Activated CD4-positive, alpha-beta T cell treated with anti-CD3 and anti-CD28 coated beads for 36 hours (primary cell): ENCODE measurements at regions not wholly inside any gene's neighbourhood (a gene's known extent, or its start where the extent isn't known, plus 50 kb on each side); places are given as distances from the start of the nearest gene placed in this dataset.

Source experiments
- ATAC-seq: fragments of 200-7000 bp; cut with Tn5 transposase; one replicate; pipeline ENCODE4 v1.10.0; 2021; ENCODE audit warnings: mild to moderate bottlenecking, moderate library complexity
- CTCF ChIA-PET: fragments of 350-600 bp; sonication (Branson Sonifier 250); formaldehyde crosslinking; loops from one replicate; lab custom pipeline; 2021; ENCODE audit warnings: antibody characterized with exemption; lab: Charles Lee
- POLR2A ChIA-PET: fragments of 350-600 bp; sonication (Branson Sonifier 250); formaldehyde crosslinking; loops from one replicate; lab custom pipeline; 2021; ENCODE audit warnings: antibody characterized with exemption, inconsistent platforms; lab: Charles Lee
- DNase-seq: peaks from one replicate; pipeline ENCODE4 v3.0.0-alpha.2; 2020
- H3K27ac Mint-ChIP-seq: one replicate; pipeline ENCODE4 v1.8.0; 2021; ENCODE audit warnings: mixed read lengths
- H3K27me3 Mint-ChIP-seq: one replicate; pipeline ENCODE4 v1.8.0; 2021; ENCODE audit warnings: mixed read lengths
- H3K36me3 Mint-ChIP-seq: one replicate; pipeline ENCODE4 v1.8.0; 2021; ENCODE audit warnings: low read depth, mixed read lengths
- H3K4me1 Mint-ChIP-seq: one replicate; pipeline ENCODE4 v1.8.0; 2021; ENCODE audit warnings: mixed read lengths
- H3K4me3 Mint-ChIP-seq: one replicate; pipeline ENCODE4 v1.8.0; 2021; ENCODE audit warnings: mild to moderate bottlenecking, moderate library complexity, mixed read lengths
- H3K9me3 Mint-ChIP-seq: one replicate; pipeline ENCODE4 v1.8.0; 2021; ENCODE audit warnings: low read depth, mixed read lengths
- intact Hi-C, 2 experiments: fragments of 100-400 bp; cut with DNase I in 1 of 2; cut with micrococcal nuclease in 1 of 2; formaldehyde crosslinking; loops; one replicate each; pipeline versions ENCODE4 v1.14.2 to v1.15.1; 2022 to 2024; cut with DNase I, micrococcal nuclease

- Mint-ChIP-seq H3K36me3 (no peaks in the 10 kb centered on the region), H3K4me3 (no peak overlapping the region), H3K27me3 (peaks cover 5% of the 10 kb centered on the region), H3K4me1 (no peaks in the 10 kb centered on the region), H3K27ac (no peak overlapping the region), H3K9me3 (no peaks in the 10 kb centered on the region)
- DNase-seq = no peak
- ATAC-seq = no peak
- ChIA-PET CTCF (interaction anchor here (0.7 kb wide), 1 partner anchor 27 kb away, joined by 3 read pairs; no protein-coding TSS in a partner anchor), POLR2A (no interaction called here)
- intact Hi-C loops = no loop called here
These were observed 91.1 kb upstream of the SLC24A5 start for GRCh38 chr15:48029642-48030041.

- ATAC-seq (no peak), DNase-seq (no peak)
- no peaks in the 10 kb centered on the region for H3K4me1 Mint-ChIP-seq
- peaks cover 5% of the 10 kb centered on the region for H3K27me3 Mint-ChIP-seq
- intact Hi-C loops = no loop called here
- POLR2A ChIA-PET = no interaction called here
- H3K36me3 Mint-ChIP-seq = no peaks in the 10 kb centered on the region
- no peaks in the 10 kb centered on the region for H3K9me3 Mint-ChIP-seq
- no peak overlapping the region for H3K27ac Mint-ChIP-seq
- CTCF ChIA-PET = no interaction called here
- H3K4me3 Mint-ChIP-seq = no peak overlapping the region
These were observed 89.3 kb upstream of the SLC24A5 start for GRCh38 chr15:48031466-48031865.

GRCh38 chr15:48031973-48032372 is 88.8 kb upstream of the SLC24A5 start:
- ChIA-PET POLR2A (no interaction called here), CTCF (no interaction called here)
- ATAC-seq = no peak
- intact Hi-C loops = no loop called here
- H3K27ac Mint-ChIP-seq = no peak overlapping the region
- H3K4me3 Mint-ChIP-seq = no peak overlapping the region
- peaks cover 5% of the 10 kb centered on the region for H3K27me3 Mint-ChIP-seq
- H3K9me3 Mint-ChIP-seq = no peaks in the 10 kb centered on the region
- no peak for DNase-seq
- no peaks in the 10 kb centered on the region for H3K36me3 Mint-ChIP-seq
- H3K4me1 Mint-ChIP-seq = no peaks in the 10 kb centered on the region

GRCh38 chr15:48032911-48033310 is 87.9 kb upstream of the SLC24A5 start:
- Mint-ChIP-seq H3K36me3 (no peaks in the 10 kb centered on the region), H3K4me1 (no peaks in the 10 kb centered on the region), H3K9me3 (no peaks in the 10 kb centered on the region), H3K27me3 (peaks cover 4% of the 10 kb centered on the region), H3K27ac (no peak overlapping the region), H3K4me3 (no peak overlapping the region)
- CTCF ChIA-PET = no interaction called here
- intact Hi-C loops = no loop called here
- ATAC-seq (no peak), DNase-seq (no peak)
- POLR2A ChIA-PET = no interaction called here

GRCh38 chr15:48038221-48038620 is 82.6 kb upstream of the SLC24A5 start:
- no peak overlapping the region for H3K4me3 Mint-ChIP-seq
- H3K36me3 Mint-ChIP-seq = no peaks in the 10 kb centered on the region
- no peak overlapping the region for H3K27ac Mint-ChIP-seq
- ChIA-PET CTCF (no interaction called here), POLR2A (no interaction called here)
- DNase-seq = no peak
- no peak for ATAC-seq
- no peaks in the 10 kb centered on the region for H3K9me3 Mint-ChIP-seq
- no peaks in the 10 kb centered on the region for H3K4me1 Mint-ChIP-seq
- H3K27me3 Mint-ChIP-seq = peaks cover 15% of the 10 kb centered on the region
- intact Hi-C loops = no loop called here

- intact Hi-C loops = no loop called here
- ChIA-PET POLR2A (no interaction called here), CTCF (no interaction called here)
- H3K27ac Mint-ChIP-seq = no peak overlapping the region
- DNase-seq = peak; percentile 38
- no peaks in the 10 kb centered on the region for H3K36me3 Mint-ChIP-seq
- H3K4me3 Mint-ChIP-seq = no peak overlapping the region
- peaks cover 13% of the 10 kb centered on the region for H3K27me3 Mint-ChIP-seq
- ATAC-seq = peak; percentile 78
- no peaks in the 10 kb centered on the region for H3K4me1 Mint-ChIP-seq
- no peaks in the 10 kb centered on the region for H3K9me3 Mint-ChIP-seq
These were observed 80.5 kb upstream of the SLC24A5 start for GRCh38 chr15:48040166-48040817.

- CTCF ChIA-PET = interaction anchor here (0.7 kb wide), 1 partner anchor 243 kb away, joined by 3 read pairs; no protein-coding TSS in a partner anchor
- POLR2A ChIA-PET = no interaction called here
- Mint-ChIP-seq H3K36me3 (no peaks in the 10 kb centered on the region), H3K4me1 (no peaks in the 10 kb centered on the region), H3K4me3 (no peak overlapping the region), H3K27me3 (peaks cover 13% of the 10 kb centered on the region), H3K9me3 (no peaks in the 10 kb centered on the region), H3K27ac (no peak overlapping the region)
- DNase-seq = no peak
- no peak for ATAC-seq
- intact Hi-C loops = no loop called here
These were observed 79.3 kb upstream of the SLC24A5 start for GRCh38 chr15:48041454-48041853.

- Mint-ChIP-seq H3K4me3 (no peak overlapping the region), H3K36me3 (no peaks in the 10 kb centered on the region), H3K27me3 (peaks cover 6% of the 10 kb centered on the region), H3K4me1 (no peaks in the 10 kb centered on the region), H3K27ac (no peak overlapping the region), H3K9me3 (no peaks in the 10 kb centered on the region)
- DNase-seq = no peak
- POLR2A ChIA-PET = no interaction called here
- CTCF ChIA-PET = no interaction called here
- ATAC-seq = no peak
- intact Hi-C loops = no loop called here
These were observed 73.9 kb upstream of the SLC24A5 start for GRCh38 chr15:48046813-48047438.

GRCh38 chr15:48049736-48050135 is 71.1 kb upstream of the SLC24A5 start:
- DNase-seq (no peak), ATAC-seq (no peak)
- peaks cover 3% of the 10 kb centered on the region for H3K27me3 Mint-ChIP-seq
- CTCF ChIA-PET = no interaction called here
- H3K9me3 Mint-ChIP-seq = no peaks in the 10 kb centered on the region
- H3K4me3 Mint-ChIP-seq = no peak overlapping the region
- POLR2A ChIA-PET = no interaction called here
- no peaks in the 10 kb centered on the region for H3K36me3 Mint-ChIP-seq
- intact Hi-C loops = no loop called here
- H3K4me1 Mint-ChIP-seq = no peaks in the 10 kb centered on the region
- no peak overlapping the region for H3K27ac Mint-ChIP-seq

GRCh38 chr15:48052946-48053345 is 67.8 kb upstream of the SLC24A5 start:
- H3K9me3 Mint-ChIP-seq = peaks cover 3% of the 10 kb centered on the region
- intact Hi-C loops = no loop called here
- H3K27me3 Mint-ChIP-seq = peaks cover 3% of the 10 kb centered on the region
- DNase-seq = no peak
- H3K4me1 Mint-ChIP-seq = no peaks in the 10 kb centered on the region
- no peak overlapping the region for H3K27ac Mint-ChIP-seq
- ATAC-seq = no peak
- no peak overlapping the region for H3K4me3 Mint-ChIP-seq
- ChIA-PET CTCF (no interaction called here), POLR2A (no interaction called here)
- no peaks in the 10 kb centered on the region for H3K36me3 Mint-ChIP-seq

- Mint-ChIP-seq H3K4me3 (no peak overlapping the region), H3K27ac (no peak overlapping the region), H3K27me3 (no peaks in the 10 kb centered on the region), H3K9me3 (peaks cover 3% of the 10 kb centered on the region), H3K36me3 (no peaks in the 10 kb centered on the region), H3K4me1 (no peaks in the 10 kb centered on the region)
- DNase-seq (no peak), ATAC-seq (no peak)
- intact Hi-C loops = no loop called here
- ChIA-PET POLR2A (no interaction called here), CTCF (no interaction called here)
These were observed 62.4 kb upstream of the SLC24A5 start for GRCh38 chr15:48058371-48058770.

- Mint-ChIP-seq H3K9me3 (peaks cover 3% of the 10 kb centered on the region), H3K27me3 (no peaks in the 10 kb centered on the region), H3K4me1 (no peaks in the 10 kb centered on the region), H3K27ac (no peak overlapping the region), H3K4me3 (no peak overlapping the region), H3K36me3 (no peaks in the 10 kb centered on the region)
- CTCF ChIA-PET = no interaction called here
- POLR2A ChIA-PET = no interaction called here
- DNase-seq (no peak), ATAC-seq (no peak)
- intact Hi-C loops = no loop called here
These were observed 61.0 kb upstream of the SLC24A5 start for GRCh38 chr15:48059791-48060190.
